ENCODE measurements at regions not wholly inside any gene's neighbourhood (a gene's known extent, or its start where the extent isn't known, plus 50 kb on each side); places are given as distances from the start of the nearest gene placed in this dataset.

DNA sequence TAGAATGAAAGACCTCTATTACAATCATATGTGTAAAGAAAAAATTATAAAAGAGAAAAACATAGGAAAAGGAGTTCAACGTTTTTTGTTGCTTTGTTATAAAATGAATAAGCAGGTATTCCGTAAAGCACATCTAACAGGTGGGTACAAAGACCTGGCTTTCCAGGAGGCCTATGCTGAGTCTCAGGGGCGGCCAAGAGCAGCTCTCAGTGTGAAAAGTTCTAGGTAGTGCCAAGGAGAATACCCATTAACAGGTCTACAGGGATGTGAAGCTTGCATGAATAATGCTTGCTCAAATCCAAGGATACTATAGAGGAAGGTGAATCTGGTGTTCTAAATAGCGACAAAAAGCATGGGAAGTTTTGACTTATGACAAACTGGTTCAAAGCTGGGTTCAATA is 944.4 kb downstream of the PDHA2 start:
- Histone ChIP-seq H3K27me3 (ENCODE audit: control insufficient read depth in 2 of 2, insufficient read depth in 2 of 2, low read length in 2 of 2) (no peaks in the 10 kb centered on the region), H3K79me2 (ENCODE audit: insufficient read depth, low read length) (no peaks in the 10 kb centered on the region), H3K27ac (ENCODE audit: low read depth in 1 of 2, low read length in 2 of 2) (no peak overlapping the region), H3K9ac (ENCODE audit: insufficient read depth, low read length, poor library complexity, severe bottlenecking) (no peak overlapping the region), H3K36me3 (replicated peaks in 1 of 2; ENCODE audit: control insufficient read depth in 1 of 2, insufficient read depth in 2 of 2, low read length in 2 of 2) (no peaks in the 10 kb centered on the region), H3K4me1 (ENCODE audit: control insufficient read depth in 1 of 2, insufficient read depth in 2 of 2, low read length in 2 of 2) (no peaks in the 10 kb centered on the region), H4K20me1 (ENCODE audit: insufficient read depth, low read length) (no peaks in the 10 kb centered on the region), H2AFZ (ENCODE audit: insufficient read depth, low read depth, low read length, poor library complexity, severe bottlenecking) (no peak overlapping the region), H3K4me2 (replicated peaks; ENCODE audit: extremely low read depth, low read length, poor library complexity, severe bottlenecking) (no peak overlapping the region), H3K9me3 (replicated peaks in 1 of 2; ENCODE audit: control insufficient read depth in 1 of 2, insufficient read depth in 1 of 2, low read length in 2 of 2) (no peaks in the 10 kb centered on the region), H3K4me3 (replicated peaks in 1 of 3; ENCODE audit: low read depth in 2 of 3, low read length in 3 of 3) (no peak overlapping the region)
- WGBS (ENCODE audit: insufficient coverage) = 87% methylated on average over 3 of the region's 4 CpGs
- Mint-ChIP-seq H3K27me3 (ENCODE audit: low read depth in 3 of 3) (no peaks in the 10 kb centered on the region), H3K4me1 (no peaks in the 10 kb centered on the region), H3K9me3 (peaks cover 0 to 3% (median 2%) of the 10 kb centered on the region in 7 donors), H3K36me3 (no peaks in the 10 kb centered on the region), H3K27ac (no peak overlapping the region), H3K4me3 (no peak overlapping the region)
- TF ChIP-seq, protein P1, sequence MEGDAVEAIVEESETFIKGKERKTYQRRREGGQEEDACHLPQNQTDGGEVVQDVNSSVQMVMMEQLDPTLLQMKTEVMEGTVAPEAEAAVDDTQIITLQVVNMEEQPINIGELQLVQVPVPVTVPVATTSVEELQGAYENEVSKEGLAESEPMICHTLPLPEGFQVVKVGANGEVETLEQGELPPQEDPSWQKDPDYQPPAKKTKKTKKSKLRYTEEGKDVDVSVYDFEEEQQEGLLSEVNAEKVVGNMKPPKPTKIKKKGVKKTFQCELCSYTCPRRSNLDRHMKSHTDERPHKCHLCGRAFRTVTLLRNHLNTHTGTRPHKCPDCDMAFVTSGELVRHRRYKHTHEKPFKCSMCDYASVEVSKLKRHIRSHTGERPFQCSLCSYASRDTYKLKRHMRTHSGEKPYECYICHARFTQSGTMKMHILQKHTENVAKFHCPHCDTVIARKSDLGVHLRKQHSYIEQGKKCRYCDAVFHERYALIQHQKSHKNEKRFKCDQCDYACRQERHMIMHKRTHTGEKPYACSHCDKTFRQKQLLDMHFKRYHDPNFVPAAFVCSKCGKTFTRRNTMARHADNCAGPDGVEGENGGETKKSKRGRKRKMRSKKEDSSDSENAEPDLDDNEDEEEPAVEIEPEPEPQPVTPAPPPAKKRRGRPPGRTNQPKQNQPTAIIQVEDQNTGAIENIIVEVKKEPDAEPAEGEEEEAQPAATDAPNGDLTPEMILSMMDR (IDR thresholded peaks at IDR 0.05) = no peak
- intact Hi-C loops (cut with micrococcal nuclease) = no loop called here
- DNase-seq = no peak

DNA sequence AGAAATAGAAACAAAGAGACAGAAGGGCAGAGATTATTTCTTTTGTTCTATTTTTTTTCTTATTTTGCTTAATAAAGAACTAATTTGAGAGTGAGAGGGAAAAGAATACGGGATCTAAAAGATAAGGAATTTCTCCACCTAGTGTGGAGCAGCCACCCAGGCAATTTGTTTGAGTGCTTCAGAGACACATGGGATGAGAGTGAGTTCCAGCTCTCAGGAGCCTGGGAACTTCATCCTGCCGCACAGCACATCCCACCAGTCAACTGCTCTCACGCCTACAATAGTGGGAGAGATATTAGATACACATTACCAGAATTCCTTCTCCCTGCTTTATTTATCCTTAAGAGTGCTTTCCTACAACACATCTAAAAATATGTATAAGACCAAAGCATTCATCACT is 946.4 kb downstream of the PDHA2 start:
- TF ChIP-seq, protein P1 (IDR thresholded peaks at IDR 0.05) = no peak
- no peaks in the 10 kb centered on the region for H3K27me3 Mint-ChIP-seq (ENCODE audit: low read depth in 3 of 3)
- Histone ChIP-seq H3K9ac (ENCODE audit: insufficient read depth, low read length, poor library complexity, severe bottlenecking) (no peak overlapping the region), H3K36me3 (replicated peaks in 1 of 2; ENCODE audit: control insufficient read depth in 1 of 2, insufficient read depth in 2 of 2, low read length in 2 of 2) (no peaks in the 10 kb centered on the region), H3K27ac (ENCODE audit: low read depth in 1 of 2, low read length in 2 of 2) (no peak overlapping the region), H3K4me3 (replicated peaks in 1 of 3; ENCODE audit: low read depth in 2 of 3, low read length in 3 of 3) (no peak overlapping the region), H3K9me3 (replicated peaks in 1 of 2; ENCODE audit: control insufficient read depth in 1 of 2, insufficient read depth in 1 of 2, low read length in 2 of 2) (no peaks in the 10 kb centered on the region), H3K79me2 (ENCODE audit: insufficient read depth, low read length) (no peaks in the 10 kb centered on the region), H3K4me1 (ENCODE audit: control insufficient read depth in 1 of 2, insufficient read depth in 2 of 2, low read length in 2 of 2) (no peaks in the 10 kb centered on the region), H2AFZ (ENCODE audit: insufficient read depth, low read depth, low read length, poor library complexity, severe bottlenecking) (no peak overlapping the region), H3K27me3 (ENCODE audit: control insufficient read depth in 2 of 2, insufficient read depth in 2 of 2, low read length in 2 of 2) (no peaks in the 10 kb centered on the region), H4K20me1 (ENCODE audit: insufficient read depth, low read length) (no peaks in the 10 kb centered on the region), H3K4me2 (replicated peaks; ENCODE audit: extremely low read depth, low read length, poor library complexity, severe bottlenecking) (no peak overlapping the region)
- no peak overlapping the region for H3K4me3 Mint-ChIP-seq
- WGBS (ENCODE audit: insufficient coverage) = no CpG with 5 or more reads among the region's 3 CpGs
- peaks cover 0 to 3% (median 0%) of the 10 kb centered on the region in 7 donors for H3K9me3 Mint-ChIP-seq
- no peaks in the 10 kb centered on the region for H3K36me3 Mint-ChIP-seq
- intact Hi-C loops (cut with micrococcal nuclease) = no loop called here
- no peaks in the 10 kb centered on the region for H3K4me1 Mint-ChIP-seq
- no peak for DNase-seq
- H3K27ac Mint-ChIP-seq = no peak overlapping the region
